ENCODE measurements at regions not wholly inside any gene's neighbourhood (a gene's known extent, or its start where the extent isn't known, plus 50 kb on each side); places are given as distances from the start of the nearest gene placed in this dataset.

- H3K56ac ChIP-seq (ENCODE audit: insufficient read length, low read depth, low read length) = no peak overlapping the region
- H3K18ac ChIP-seq (ENCODE audit: insufficient read length, low read depth, low read length) = no peak overlapping the region
- no peaks in the 10 kb centered on the region for H3K27me3 ChIP-seq (ENCODE audit: insufficient read depth, low read length)
- peaks cover 2 to 6% of the 10 kb centered on the region in 2 experiments; a peak in 3 of 4 replicates for H3K4me1 Mint-ChIP-seq
- H3T11ph ChIP-seq (ENCODE audit: low read length) = no peak overlapping the region
- H3K9me3 ChIP-seq (ENCODE audit: control insufficient read depth, low read depth, low read length) = no peaks in the 10 kb centered on the region
- H2BK120ac ChIP-seq (ENCODE audit: low read depth, low read length, poor library complexity, severe bottlenecking) = no peak overlapping the region
- no peak overlapping the region for H2BK20ac ChIP-seq (ENCODE audit: low read depth, low read length, poor library complexity, severe bottlenecking)
- no peak overlapping the region for H3K23ac ChIP-seq (ENCODE audit: insufficient read length, low read depth, low read length)
- H4K8ac ChIP-seq (replicated peaks; ENCODE audit: insufficient read length, low read depth, low read length) = no peak overlapping the region
- H3K4me1 ChIP-seq (ENCODE audit: insufficient read depth, low read length) = no peaks in the 10 kb centered on the region; the same call in 1 of the 2 replicates
- H3K14ac ChIP-seq (ENCODE audit: insufficient read depth, low read length) = no peak overlapping the region
- no peak overlapping the region for H3K27ac Mint-ChIP-seq
- H3K9me3 Mint-ChIP-seq = no peaks in the 10 kb centered on the region
- H2AFZ ChIP-seq (ENCODE audit: low read length) = no peak overlapping the region
- no peaks in the 10 kb centered on the region for H3K79me1 ChIP-seq (ENCODE audit: insufficient read depth, low read depth, low read length, poor library complexity, severe bottlenecking)
- no CpG with 5 or more reads among the region's 2 CpGs for WGBS (ENCODE audit: extremely low coverage, insufficient read length, low lambda C conversion rate)
- no peak for DNase-seq
- no peak overlapping the region for H2BK5ac ChIP-seq (ENCODE audit: insufficient read length, low read length)
- TF ChIP-seq CTCF (conservative IDR thresholded peaks at IDR 0.05) = no peak
- no peak overlapping the region for H2BK15ac ChIP-seq (ENCODE audit: low read depth, low read length)
- no peak overlapping the region for H3K4me3 Mint-ChIP-seq
- no peaks in the 10 kb centered on the region for H3K79me2 ChIP-seq (ENCODE audit: insufficient read depth, low read length)
- H3K23me2 ChIP-seq (ENCODE audit: insufficient read length, low read depth, low read length, poor library complexity, severe bottlenecking) = no peaks in the 10 kb centered on the region
- H2BK12ac ChIP-seq (ENCODE audit: insufficient read length, low read depth, low read length) = no peak overlapping the region
- H3K27me3 Mint-ChIP-seq (ENCODE audit: low read depth) = no peaks in the 10 kb centered on the region
- no peak overlapping the region for H2AK5ac ChIP-seq (ENCODE audit: insufficient read length, low read length)
- H4K91ac ChIP-seq (ENCODE audit: insufficient read length, low read depth, low read length) = no peak overlapping the region
- H3K4me2 ChIP-seq (ENCODE audit: insufficient read depth, insufficient read length, low read length) = no peak overlapping the region
- no peak overlapping the region for H3K27ac ChIP-seq (ENCODE audit: insufficient read length, low read depth, low read length)
- no peak overlapping the region for H3K4ac ChIP-seq (ENCODE audit: low read depth, low read length)
- no peaks in the 10 kb centered on the region for H4K20me1 ChIP-seq (ENCODE audit: control insufficient read depth, insufficient read depth, insufficient read length)
- no peak overlapping the region for H4K5ac ChIP-seq (ENCODE audit: insufficient read length, low read depth, low read length)
- H3K36me3 Mint-ChIP-seq (ENCODE audit: insufficient read depth in 1 of 3, low read depth in 3 of 3) = no peaks in the 10 kb centered on the region
- no peak overlapping the region for H3K9ac ChIP-seq (ENCODE audit: extremely low read depth, insufficient read length, low read length)
Measured at GRCh38 chr5:86403190-86403589, 214.6 kb upstream of the COX7C start.

Measured in H9 (cell line).